ENCODE measurements at regions not wholly inside any gene's neighbourhood (a gene's known extent, or its start where the extent isn't known, plus 50 kb on each side); places are given as distances from the start of the nearest gene placed in this dataset.

DNA sequence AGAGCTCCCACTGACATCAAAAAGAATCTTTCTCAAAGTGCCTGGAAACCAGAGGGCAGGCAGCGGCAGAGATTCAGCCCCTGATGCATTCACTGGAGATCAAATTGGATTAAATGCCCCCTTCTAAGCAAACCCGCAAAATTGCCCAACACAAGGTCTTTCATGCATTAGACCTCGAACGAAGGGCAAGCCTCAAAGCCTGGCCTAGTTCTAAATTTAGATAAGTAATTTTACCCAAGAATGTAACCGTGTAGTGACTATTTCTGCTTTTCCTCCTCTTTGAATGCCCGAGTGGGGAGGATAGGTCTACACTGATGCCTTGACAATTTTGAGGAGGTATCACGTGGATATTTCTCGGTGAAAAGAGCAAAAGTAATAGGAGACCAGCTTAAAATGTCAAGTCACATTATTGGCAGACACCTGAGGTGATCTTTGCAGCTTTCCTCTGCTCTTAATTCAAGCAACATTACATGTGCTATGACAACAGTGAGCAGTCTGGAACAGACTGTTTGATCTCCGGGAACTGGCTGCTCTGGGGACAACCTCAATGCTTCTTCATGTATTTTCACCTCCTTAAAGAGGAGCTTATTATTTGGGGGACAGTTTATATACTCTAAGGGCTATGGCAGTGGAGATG lies 1263.5 kb upstream of the AUTS2 start:
- TF ChIP-seq, protein P1, sequence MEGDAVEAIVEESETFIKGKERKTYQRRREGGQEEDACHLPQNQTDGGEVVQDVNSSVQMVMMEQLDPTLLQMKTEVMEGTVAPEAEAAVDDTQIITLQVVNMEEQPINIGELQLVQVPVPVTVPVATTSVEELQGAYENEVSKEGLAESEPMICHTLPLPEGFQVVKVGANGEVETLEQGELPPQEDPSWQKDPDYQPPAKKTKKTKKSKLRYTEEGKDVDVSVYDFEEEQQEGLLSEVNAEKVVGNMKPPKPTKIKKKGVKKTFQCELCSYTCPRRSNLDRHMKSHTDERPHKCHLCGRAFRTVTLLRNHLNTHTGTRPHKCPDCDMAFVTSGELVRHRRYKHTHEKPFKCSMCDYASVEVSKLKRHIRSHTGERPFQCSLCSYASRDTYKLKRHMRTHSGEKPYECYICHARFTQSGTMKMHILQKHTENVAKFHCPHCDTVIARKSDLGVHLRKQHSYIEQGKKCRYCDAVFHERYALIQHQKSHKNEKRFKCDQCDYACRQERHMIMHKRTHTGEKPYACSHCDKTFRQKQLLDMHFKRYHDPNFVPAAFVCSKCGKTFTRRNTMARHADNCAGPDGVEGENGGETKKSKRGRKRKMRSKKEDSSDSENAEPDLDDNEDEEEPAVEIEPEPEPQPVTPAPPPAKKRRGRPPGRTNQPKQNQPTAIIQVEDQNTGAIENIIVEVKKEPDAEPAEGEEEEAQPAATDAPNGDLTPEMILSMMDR (IDR thresholded peaks at IDR 0.05) = no peak
- TF ChIP-seq POLR2A (IDR thresholded peaks at IDR 0.05) (no peak), POLR2AphosphoS5 (IDR thresholded peaks at IDR 0.05) (no peak)
